Neural progenitor cell (in vitro differentiated cells): ENCODE measurements at regions not wholly inside any gene's neighbourhood (a gene's known extent, or its start where the extent isn't known, plus 50 kb on each side); places are given as distances from the start of the nearest gene placed in this dataset.

Experiments used
- DNase-seq: peaks from one replicate; pipeline ENCODE4 v3.0.0-alpha.2; 2016; ENCODE audit warnings: low spot score
- H2AFZ ChIP-seq: fragments of 200-600 bp; sonication (generic); replicated peaks from 2 replicates; pipeline ENCODE4 v1.6.1; 2016; ENCODE audit warnings: antibody characterized with exemption
- H3F3A ChIP-seq: fragments of 200-600 bp; sonication (generic); 2 replicates; pipeline ENCODE4 v1.6.1; 2016; ENCODE audit warnings: antibody characterized with exemption, low read depth
- H3K27ac ChIP-seq: fragments of 200-600 bp; sonication (generic); 2 replicates; pipeline ENCODE4 v1.5.1; 2016; ENCODE audit warnings: mild to moderate bottlenecking
- H3K27me3 ChIP-seq: fragments of 200-600 bp; sonication (generic); 2 replicates; pipeline ENCODE4 v1.6.1; 2016; ENCODE audit warnings: mild to moderate bottlenecking, moderate library complexity
- H3K36me3 ChIP-seq: fragments of 200-600 bp; sonication (generic); 2 replicates; pipeline ENCODE4 v1.5.1; 2016
- H3K4me1 ChIP-seq: fragments of 200-600 bp; sonication (generic); 2 replicates; pipeline ENCODE4 v1.6.1; 2016; ENCODE audit warnings: mixed run types
- H3K4me2 ChIP-seq: fragments of 200-600 bp; sonication (generic); 2 replicates; pipeline ENCODE4 v1.6.1; 2016
- H3K4me3 ChIP-seq: fragments of 200-600 bp; sonication (generic); 2 replicates; pipeline ENCODE4 v1.5.1; 2016
- H3K79me2 ChIP-seq: fragments of 200-600 bp; sonication (generic); 2 replicates; pipeline ENCODE4 v1.6.1; 2016; ENCODE audit warnings: low read depth
- H3K9ac ChIP-seq: fragments of 200-600 bp; sonication (generic); 2 replicates; pipeline ENCODE4 v1.6.1; 2016
- H3K9me3 ChIP-seq: fragments of 200-600 bp; sonication (generic); 2 replicates; pipeline ENCODE4 v1.5.1; 2016; ENCODE audit warnings: low read depth
- H4K20me1 ChIP-seq: fragments of 200-600 bp; sonication (generic); 2 replicates; pipeline ENCODE4 v1.6.1; 2016; ENCODE audit warnings: low read depth
- H3K27ac Mint-ChIP-seq: 3 replicates; pipeline ENCODE4 v1.8.0; 2021; ENCODE audit warnings: mixed read lengths
- H3K27me3 Mint-ChIP-seq: 2 replicates; pipeline ENCODE4 v1.8.0; 2022; ENCODE audit warnings: low read depth, mild to moderate bottlenecking, inconsistent platforms, moderate library complexity, mixed read lengths; ENCODE audit not compliant: insufficient read depth
- H3K36me3 Mint-ChIP-seq: 3 replicates; pipeline ENCODE4 v1.8.0; 2021; ENCODE audit warnings: mixed read lengths
- H3K4me1 Mint-ChIP-seq: 3 replicates; pipeline ENCODE4 v1.8.0; 2021; ENCODE audit warnings: mixed read lengths
- H3K4me3 Mint-ChIP-seq: 3 replicates; pipeline ENCODE4 v1.8.0; 2021; ENCODE audit warnings: mild to moderate bottlenecking, moderate library complexity, mixed read lengths
- H3K9me3 Mint-ChIP-seq: 3 replicates; pipeline ENCODE4 v1.8.0; 2020; ENCODE audit warnings: mixed read lengths
- EZH2 ChIP-seq: fragments of 200-600 bp; sonication (generic); IDR thresholded peaks from 2 replicates; pipeline ENCODE4 v1.6.1; 2017; ENCODE audit warnings: antibody characterized with exemption, mild to moderate bottlenecking, moderate library complexity
- EZH2phosphoT487 ChIP-seq: fragments of 200-600 bp; sonication (generic); IDR thresholded peaks from 2 replicates; pipeline ENCODE4 v1.6.1; 2017; ENCODE audit warnings: antibody characterized with exemption
- TF ChIP-seq, protein P1 (sequence below): fragments of 200-600 bp; sonication (generic); IDR thresholded peaks from 2 replicates; pipeline ENCODE4 v1.5.1; 2017; ENCODE audit warnings: antibody characterized with exemption, mild to moderate bottlenecking

DNA sequence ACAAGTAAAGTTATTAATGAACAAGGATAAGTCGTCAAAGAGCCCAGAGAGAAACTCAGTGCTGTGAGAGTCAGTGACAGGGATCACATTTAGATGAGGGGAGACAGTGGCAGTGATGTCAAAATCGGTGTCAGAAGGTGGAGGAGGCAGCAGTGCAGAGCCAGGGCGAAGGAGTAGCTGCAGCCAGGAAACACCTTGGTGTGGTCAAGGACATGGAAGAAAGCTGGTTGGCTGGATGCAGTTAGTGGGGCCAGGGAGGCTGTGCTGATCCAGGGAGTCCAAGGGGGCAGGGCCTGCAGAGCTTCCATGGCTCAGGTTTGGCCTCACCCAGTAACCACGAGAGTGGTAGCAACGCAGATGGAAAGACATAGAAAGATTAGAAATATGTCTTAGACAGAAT lies 50.7 kb upstream of the ADORA2B start:
- Mint-ChIP-seq H3K27ac (no peak overlapping the region), H3K9me3 (peaks cover 5% of the 10 kb centered on the region), H3K27me3 (peaks cover 3% of the 10 kb centered on the region), H3K36me3 (no peaks in the 10 kb centered on the region), H3K4me3 (no peak overlapping the region), H3K4me1 (peaks cover 14% of the 10 kb centered on the region)
- H2AFZ ChIP-seq = no peak overlapping the region
- no peaks in the 10 kb centered on the region for H3K36me3 ChIP-seq
- H3K9me3 ChIP-seq = no peaks in the 10 kb centered on the region
- H3K79me2 ChIP-seq = no peaks in the 10 kb centered on the region
- no peak overlapping the region for H3K4me2 ChIP-seq
- no peak for TF ChIP-seq EZH2
- no peak for TF ChIP-seq EZH2phosphoT487
- TF ChIP-seq, protein P1, sequence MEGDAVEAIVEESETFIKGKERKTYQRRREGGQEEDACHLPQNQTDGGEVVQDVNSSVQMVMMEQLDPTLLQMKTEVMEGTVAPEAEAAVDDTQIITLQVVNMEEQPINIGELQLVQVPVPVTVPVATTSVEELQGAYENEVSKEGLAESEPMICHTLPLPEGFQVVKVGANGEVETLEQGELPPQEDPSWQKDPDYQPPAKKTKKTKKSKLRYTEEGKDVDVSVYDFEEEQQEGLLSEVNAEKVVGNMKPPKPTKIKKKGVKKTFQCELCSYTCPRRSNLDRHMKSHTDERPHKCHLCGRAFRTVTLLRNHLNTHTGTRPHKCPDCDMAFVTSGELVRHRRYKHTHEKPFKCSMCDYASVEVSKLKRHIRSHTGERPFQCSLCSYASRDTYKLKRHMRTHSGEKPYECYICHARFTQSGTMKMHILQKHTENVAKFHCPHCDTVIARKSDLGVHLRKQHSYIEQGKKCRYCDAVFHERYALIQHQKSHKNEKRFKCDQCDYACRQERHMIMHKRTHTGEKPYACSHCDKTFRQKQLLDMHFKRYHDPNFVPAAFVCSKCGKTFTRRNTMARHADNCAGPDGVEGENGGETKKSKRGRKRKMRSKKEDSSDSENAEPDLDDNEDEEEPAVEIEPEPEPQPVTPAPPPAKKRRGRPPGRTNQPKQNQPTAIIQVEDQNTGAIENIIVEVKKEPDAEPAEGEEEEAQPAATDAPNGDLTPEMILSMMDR = no peak
- no peak overlapping the region for H3K27ac ChIP-seq
- peaks cover 7% of the 10 kb centered on the region for H3K4me1 ChIP-seq
- H3K9ac ChIP-seq = no peak overlapping the region
- no peaks in the 10 kb centered on the region for H4K20me1 ChIP-seq
- no peak overlapping the region for H3K4me3 ChIP-seq
- no peak for DNase-seq
- H3F3A ChIP-seq = peaks cover 4% of the 10 kb centered on the region
- no peaks in the 10 kb centered on the region for H3K27me3 ChIP-seq

DNA sequence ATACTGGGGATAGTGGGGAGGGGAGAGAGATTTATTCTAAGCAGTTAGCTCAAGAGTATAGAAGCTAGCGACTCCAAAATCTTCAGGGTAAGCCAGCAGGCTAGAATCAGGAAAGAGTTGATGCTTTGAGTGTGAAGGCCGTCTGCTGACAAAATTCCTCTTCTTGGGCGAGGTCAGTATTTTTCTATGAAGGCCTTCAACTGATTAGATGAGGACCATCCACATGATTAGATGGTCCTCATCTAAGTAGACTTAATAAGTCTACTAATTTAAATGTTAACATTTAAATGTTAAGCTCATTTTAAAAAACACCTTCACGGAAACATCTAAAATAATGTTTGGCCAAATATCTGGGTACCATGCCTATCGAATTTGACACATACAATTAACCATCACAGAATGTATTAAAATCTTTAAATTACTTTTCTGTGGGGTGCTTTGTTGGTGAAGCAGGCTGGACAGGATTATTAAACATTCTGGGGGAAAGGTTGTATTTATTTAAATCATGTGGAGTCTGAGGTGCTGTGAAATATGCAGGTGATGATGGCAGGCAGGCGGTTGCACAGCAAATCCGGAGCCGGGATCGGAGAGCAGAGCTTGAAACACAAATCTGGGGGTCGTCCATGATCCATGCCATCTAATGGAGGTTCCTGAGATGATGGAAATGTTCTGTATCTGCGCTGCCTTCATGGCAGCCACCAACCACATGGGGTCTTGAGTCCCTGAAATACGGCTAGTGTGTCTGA lies 49.8 kb upstream of the ADORA2B start:
- Histone ChIP-seq H3K36me3 (no peaks in the 10 kb centered on the region), H4K20me1 (no peaks in the 10 kb centered on the region), H3K4me3 (no peak overlapping the region), H3K27ac (no peak overlapping the region), H3K4me1 (peaks cover 7% of the 10 kb centered on the region), H3K9ac (no peak overlapping the region), H2AFZ (no peak overlapping the region), H3F3A (peaks cover 4% of the 10 kb centered on the region), H3K4me2 (no peak overlapping the region), H3K9me3 (no peaks in the 10 kb centered on the region), H3K27me3 (no peaks in the 10 kb centered on the region), H3K79me2 (no peaks in the 10 kb centered on the region)
- Mint-ChIP-seq H3K36me3 (no peaks in the 10 kb centered on the region), H3K9me3 (peaks cover 8% of the 10 kb centered on the region), H3K4me1 (peaks cover 14% of the 10 kb centered on the region), H3K27me3 (peaks cover 5% of the 10 kb centered on the region), H3K4me3 (no peak overlapping the region), H3K27ac (no peak overlapping the region)
- TF ChIP-seq EZH2phosphoT487 = no peak
- TF ChIP-seq EZH2 = no peak
- TF ChIP-seq, protein P1 = no peak
- DNase-seq = no peak
